Stimulated activated CD4-positive, alpha-beta T cell treated with anti-CD3 and anti-CD28 coated beads, TNF-alpha, amount 100 ng/mL, for 1 hour (primary cell): ENCODE measurements at regions not wholly inside any gene's neighbourhood (a gene's known extent, or its start where the extent isn't known, plus 50 kb on each side); places are given as distances from the start of the nearest gene placed in this dataset.

Experiments
- DNase-seq, 3 donors: peaks; one replicate each; pipeline ENCODE4 v3.0.0-alpha.2; 2020; ENCODE audit warnings: low read depth in 3 of 3, low spot score in 1 of 3

- DNase-seq, result no peak
These were observed 126.3 kb downstream of the MSX2 start for GRCh38 chr5:174850565-174851169.

GRCh38 chr5:174849426-174849825 is 125.0 kb downstream of the MSX2 start:
- no peak for DNase-seq

GRCh38 chr5:174844971-174845370 is 120.6 kb downstream of the MSX2 start:
- DNase-seq, result no peak

GRCh38 chr5:174843263-174844250 is 119.2 kb downstream of the MSX2 start:
- no peak for DNase-seq

- DNase-seq, result no peak
These were observed 116.1 kb downstream of the MSX2 start for GRCh38 chr5:174840435-174840834.

GRCh38 chr5:174839196-174839595 is 114.8 kb downstream of the MSX2 start:
- DNase-seq, result no peak

GRCh38 chr5:174837919-174838902 is 113.8 kb downstream of the MSX2 start:
- no peak for DNase-seq

- DNase-seq, result no peak
These were observed 109.7 kb downstream of the MSX2 start for GRCh38 chr5:174834081-174834480.

GRCh38 chr5:174832811-174833210 is 108.4 kb downstream of the MSX2 start:
- no peak for DNase-seq

- no peak for DNase-seq
These were observed 107.6 kb downstream of the MSX2 start for GRCh38 chr5:174832025-174832424.

GRCh38 chr5:174831031-174831660 is 106.8 kb downstream of the MSX2 start:
- DNase-seq, result no peak

GRCh38 chr5:174829511-174829864 is 105.1 kb downstream of the MSX2 start:
- no peak for DNase-seq

- no peak for DNase-seq
These were observed 104.6 kb downstream of the MSX2 start for GRCh38 chr5:174828804-174829510.

GRCh38 chr5:174827558-174827957 is 103.2 kb downstream of the MSX2 start:
- no peak for DNase-seq

- DNase-seq, result no peak
These were observed 101.2 kb downstream of the MSX2 start for GRCh38 chr5:174825587-174825986.

- no peak for DNase-seq
These were observed 94.0 kb downstream of the MSX2 start for GRCh38 chr5:174818430-174818829.

- DNase-seq, result no peak
These were observed 93.2 kb downstream of the MSX2 start for GRCh38 chr5:174817610-174818009.

- no peak for DNase-seq
These were observed 92.5 kb downstream of the MSX2 start for GRCh38 chr5:174816858-174817257.

GRCh38 chr5:174811438-174811837 is 87.1 kb downstream of the MSX2 start:
- no peak for DNase-seq

GRCh38 chr5:174810796-174811195 is 86.4 kb downstream of the MSX2 start:
- DNase-seq, result no peak
